GM18867 (cell line): ENCODE measurements at regions not wholly inside any gene's neighbourhood (a gene's known extent, or its start where the extent isn't known, plus 50 kb on each side); places are given as distances from the start of the nearest gene placed in this dataset.
"Not testable (repeated sequence)": the region's sequence is repeated elsewhere in the genome, so short reads cannot be mapped to it uniquely, and the experiment has no call there.

Experiments used
- ATAC-seq: cut with Tn5 transposase; IDR thresholded peaks from one replicate; pipeline ENCODE4 v1.9.1; 2021; ENCODE audit warnings: mild to moderate bottlenecking, moderate library complexity; ENCODE audit not compliant: unreplicated experiment

GRCh38 chrX:82727436-82727835 is 780.7 kb upstream of the POU3F4 start:
- not testable (repeated sequence) for ATAC-seq

- ATAC-seq, result no peak
These were observed 775.2 kb upstream of the POU3F4 start for GRCh38 chrX:82732861-82733260.

DNA sequence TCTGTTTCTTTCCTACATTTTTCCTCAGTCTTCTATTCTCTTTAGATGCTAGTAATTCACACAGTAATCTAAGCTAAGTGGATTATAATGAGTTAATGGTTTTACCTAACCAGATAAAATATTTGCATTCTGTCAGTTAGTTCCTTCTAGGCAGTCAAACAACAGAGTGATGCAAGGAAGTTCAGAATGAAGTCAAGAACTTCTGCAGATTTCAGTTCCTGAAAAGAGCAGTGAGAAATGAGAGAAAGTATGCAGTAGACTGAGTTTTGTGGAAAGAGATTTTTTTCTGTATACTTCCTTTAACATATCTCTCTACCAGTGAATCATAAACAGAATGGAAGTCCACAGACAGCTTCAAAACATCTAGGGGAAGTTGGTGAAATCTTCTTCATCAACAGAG is 774.0 kb upstream of the POU3F4 start:
- ATAC-seq, result peak; percentile 86

- not testable (repeated sequence) for ATAC-seq
These were observed 769.8 kb upstream of the POU3F4 start for GRCh38 chrX:82738313-82738712.

DNA sequence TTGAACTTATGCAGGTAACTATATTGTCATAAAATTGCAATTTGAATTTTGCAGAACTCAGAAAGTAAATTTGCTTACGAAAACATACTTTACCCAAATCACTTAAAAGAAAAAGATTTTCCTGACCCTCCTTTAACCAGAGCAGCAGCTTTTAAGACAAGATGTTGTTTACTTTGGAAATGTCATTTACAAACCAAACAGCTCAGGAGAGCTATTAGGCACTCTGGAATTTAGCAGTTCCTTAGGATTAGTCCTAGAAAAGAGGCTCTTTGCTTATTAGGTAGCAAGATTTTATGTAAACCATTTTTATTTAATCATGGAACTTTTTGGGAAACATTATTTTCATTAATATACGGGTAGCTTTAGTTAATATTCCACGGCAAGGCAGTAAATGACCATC is 765.7 kb upstream of the POU3F4 start:
- no peak for ATAC-seq

- ATAC-seq, result not testable (repeated sequence)
These were observed 762.4 kb upstream of the POU3F4 start for GRCh38 chrX:82745725-82746124.

DNA sequence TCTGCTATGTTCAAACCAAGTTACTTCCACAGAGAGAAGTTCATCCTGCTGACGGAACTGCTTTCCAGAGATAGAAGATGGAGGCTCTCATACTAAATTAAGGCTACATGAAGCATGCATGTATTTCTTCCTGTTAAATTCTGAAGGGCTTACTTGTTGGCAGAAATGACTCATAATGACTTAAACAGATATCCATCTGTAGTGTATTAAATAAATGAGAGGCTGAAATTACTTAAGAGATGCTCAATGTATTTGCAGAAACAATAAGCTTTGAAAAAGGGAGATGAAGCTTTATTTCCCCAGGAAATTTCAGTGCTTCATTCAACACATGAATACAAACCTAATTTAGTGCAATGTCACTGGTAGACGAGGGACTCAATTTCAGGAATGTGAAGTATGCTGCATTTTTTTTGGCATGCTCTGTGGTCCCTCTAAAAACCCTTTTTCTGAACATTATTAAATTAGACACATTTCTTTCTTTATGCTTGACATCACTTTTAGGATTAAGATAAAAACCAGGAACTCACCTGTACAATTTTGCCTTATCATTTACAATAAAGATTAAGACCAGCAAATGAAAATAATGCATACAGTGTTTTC is 759.1 kb upstream of the POU3F4 start:
- ATAC-seq, result no peak

GRCh38 chrX:82756272-82756671 is 751.8 kb upstream of the POU3F4 start:
- ATAC-seq, result no peak

DNA sequence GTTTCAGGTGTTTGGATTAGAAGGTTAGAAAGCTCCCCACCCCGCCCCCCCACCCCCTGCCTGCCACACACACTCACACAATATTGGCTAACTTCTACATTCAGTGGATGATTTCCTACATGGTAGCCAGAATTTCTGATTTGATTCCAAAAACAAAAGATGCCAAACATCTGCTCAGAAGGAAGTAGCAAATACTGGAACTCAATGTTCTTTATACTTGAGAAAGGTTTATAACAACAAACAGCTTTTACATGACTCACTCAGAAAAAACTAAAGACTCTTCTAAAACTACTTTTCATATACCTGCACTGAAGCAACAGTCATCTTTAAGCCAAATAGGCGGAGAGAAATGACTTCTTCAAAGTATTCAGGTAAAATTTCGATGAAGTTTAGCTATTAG is 750.5 kb upstream of the POU3F4 start:
- ATAC-seq, result no peak

DNA sequence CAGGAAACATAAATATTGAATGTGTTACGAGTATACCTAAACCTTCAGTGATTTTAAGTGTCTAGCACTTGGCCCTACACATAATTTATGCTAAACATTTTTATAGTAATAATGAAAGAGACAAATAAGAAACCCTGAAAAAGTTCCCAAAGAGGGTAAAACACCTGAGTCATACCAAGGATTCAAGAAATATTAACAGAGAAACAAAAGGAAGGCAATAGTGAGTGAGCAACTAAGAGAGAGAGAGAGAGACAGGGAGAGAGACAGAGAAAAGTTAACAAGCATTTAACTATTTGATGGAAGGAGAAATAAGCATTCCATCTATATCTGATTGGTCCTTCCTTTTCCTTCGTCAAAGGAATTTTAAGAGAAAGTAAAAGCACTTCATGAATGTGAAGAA is 743.6 kb upstream of the POU3F4 start:
- ATAC-seq, result no peak

GRCh38 chrX:82765811-82766210 is 742.3 kb upstream of the POU3F4 start:
- ATAC-seq, result no peak

- no peak for ATAC-seq
These were observed 732.7 kb upstream of the POU3F4 start for GRCh38 chrX:82775426-82775825.

DNA sequence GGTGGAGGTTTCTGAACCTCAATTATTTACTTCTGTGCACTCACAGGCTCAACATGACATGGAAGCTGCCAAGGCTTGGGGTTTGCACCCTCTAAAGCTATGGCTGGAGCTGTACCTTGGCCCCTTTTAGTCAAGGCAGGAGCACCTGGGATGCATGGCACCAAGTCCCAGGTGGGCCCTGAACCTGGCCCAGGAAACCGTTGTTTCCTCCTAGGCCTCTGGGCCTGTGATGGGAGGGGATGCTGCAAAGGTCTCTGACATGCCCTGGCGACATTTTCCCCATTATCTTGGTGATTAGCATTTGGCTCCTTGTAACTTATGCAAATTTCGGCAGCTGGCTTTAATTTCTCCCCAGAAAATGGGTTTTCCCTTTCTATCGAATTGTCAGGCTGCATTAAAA is 726.1 kb upstream of the POU3F4 start:
- ATAC-seq, result no peak

DNA sequence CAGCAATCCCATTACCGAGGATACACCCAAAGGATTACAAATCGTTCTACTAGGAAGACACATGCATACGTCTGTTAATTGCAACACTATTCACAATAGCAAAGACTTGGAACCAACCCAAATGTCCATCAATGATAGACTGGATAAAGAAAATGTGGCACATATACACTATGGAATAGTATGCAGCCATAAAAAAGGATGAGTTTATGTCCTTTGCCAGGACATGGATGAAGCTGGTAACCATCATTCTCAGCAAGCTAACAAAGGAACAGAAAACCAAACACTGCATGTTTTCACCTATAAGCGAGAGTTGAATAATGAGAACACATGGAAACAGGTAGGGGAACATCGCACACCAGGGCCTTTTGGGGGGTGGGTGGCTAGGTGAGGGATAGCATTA is 695.2 kb upstream of the POU3F4 start:
- not testable (repeated sequence) for ATAC-seq

GRCh38 chrX:82813671-82814078 is 694.4 kb upstream of the POU3F4 start:
- ATAC-seq, result no peak

GRCh38 chrX:82816001-82816400 is 692.1 kb upstream of the POU3F4 start:
- ATAC-seq, result no peak

- no peak for ATAC-seq
These were observed 691.5 kb upstream of the POU3F4 start for GRCh38 chrX:82816562-82816961.

DNA sequence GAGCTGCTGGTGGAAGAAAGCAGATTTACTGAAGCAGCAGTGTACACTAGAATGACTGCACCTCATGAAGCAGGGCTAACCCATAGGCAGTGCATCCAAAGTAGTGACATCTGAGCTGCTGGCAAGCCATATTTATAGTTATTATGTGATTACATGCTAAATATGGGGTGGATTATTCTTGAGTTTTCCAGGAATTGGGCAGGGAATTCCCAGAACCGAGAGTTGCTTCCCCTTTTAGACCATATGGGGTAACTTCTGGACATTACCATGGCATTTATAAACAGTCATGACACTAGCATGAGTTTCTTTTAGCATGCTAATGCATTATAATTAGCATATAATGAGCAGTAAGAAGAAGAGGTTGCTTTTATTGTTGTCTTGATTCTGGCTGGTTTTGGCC is 665.8 kb upstream of the POU3F4 start:
- no peak for ATAC-seq

GRCh38 chrX:82848111-82848510 is 660.0 kb upstream of the POU3F4 start:
- no peak for ATAC-seq
